Sigmoid colon (tissue), 6 donors: ENCODE measurements at regions not wholly inside any gene's neighbourhood (a gene's known extent, or its start where the extent isn't known, plus 50 kb on each side); places are given as distances from the start of the nearest gene placed in this dataset.

Experiments
- DNase-seq: peaks from one replicate; pipeline ENCODE4 v3.0.0-alpha.2; 2019
- H3K27ac ChIP-seq, 4 donors: fragments of 200-600 bp; sonication (generic); one replicate each; pipeline ENCODE4 v1.5.1; 2016 to 2019; ENCODE audit warnings: mild to moderate bottlenecking in 1 of 4
- H3K27me3 ChIP-seq, 3 donors: fragments of 200-600 bp; sonication (generic); one replicate each; pipeline ENCODE4 v1.5.1; 2019; ENCODE audit warnings: mild to moderate bottlenecking in 1 of 3
- H3K36me3 ChIP-seq, 4 donors: fragments of 200-600 bp; sonication (generic); one replicate each; pipeline ENCODE4 v1.5.1; 2016 to 2019
- H3K4me1 ChIP-seq, 4 donors: fragments of 200-600 bp; sonication (generic); one replicate each; pipeline ENCODE4 v1.5.1; 2017 to 2019
- H3K4me3 ChIP-seq, 4 donors: fragments of 200-600 bp; sonication (generic); one replicate each; pipeline ENCODE4 v1.5.1; 2017 to 2019; ENCODE audit warnings: mild to moderate bottlenecking in 2 of 4, moderate library complexity in 1 of 4
- H3K9me3 ChIP-seq, 4 donors: fragments of 200-600 bp in 3 of 4; sonication (generic) in 3 of 4; one replicate each; pipeline versions ENCODE4 v1.5.1 to v1.6.1; 2013 to 2019
- CTCF ChIP-seq, 4 experiments: fragments of 450-650 bp in 3 of 4; fragments of 200-600 bp in 1 of 4; IDR thresholded peaks; one replicate each; pipeline ENCODE4 v1.5.1; 2016 to 2019; ENCODE audit warnings: antibody characterized with exemption in 4 of 4, mild to moderate bottlenecking in 3 of 4, moderate library complexity in 2 of 4
- EP300 ChIP-seq, 4 donors: sonication (generic); formaldehyde crosslinking; IDR thresholded peaks; one replicate each; pipeline ENCODE4 v1.6.1; 2017; ENCODE audit warnings: antibody characterized with exemption in 4 of 4
- POLR2A ChIP-seq, 2 donors: fragments of 450-650 bp; IDR thresholded peaks; one replicate each; pipeline ENCODE4 v1.6.1; 2016; ENCODE audit warnings: antibody characterized with exemption in 2 of 2, mild to moderate bottlenecking in 2 of 2, moderate library complexity in 2 of 2
- POLR2AphosphoS5 ChIP-seq, 4 donors: sonication (generic); formaldehyde crosslinking; IDR thresholded peaks; one replicate each; pipeline ENCODE4 v1.6.1; 2017; ENCODE audit warnings: antibody characterized with exemption in 4 of 4
- WGBS, 2 donors: extraction: QIAGEN DNeasy Blood & Tissue Kit; methylation state at CpG; one replicate each; pipeline ENCODE4 v1.1.7; 2013; 5-methylcytosine and 5-hydroxymethylcytosine counted together
- intact Hi-C: fragments of 100-400 bp; cut with DNase I; formaldehyde crosslinking; loops from one replicate; pipeline ENCODE4 v1.15.1; 2023
- donor health status: healthy with polysubstance abuse.
- donor health status: healthy.

DNA sequence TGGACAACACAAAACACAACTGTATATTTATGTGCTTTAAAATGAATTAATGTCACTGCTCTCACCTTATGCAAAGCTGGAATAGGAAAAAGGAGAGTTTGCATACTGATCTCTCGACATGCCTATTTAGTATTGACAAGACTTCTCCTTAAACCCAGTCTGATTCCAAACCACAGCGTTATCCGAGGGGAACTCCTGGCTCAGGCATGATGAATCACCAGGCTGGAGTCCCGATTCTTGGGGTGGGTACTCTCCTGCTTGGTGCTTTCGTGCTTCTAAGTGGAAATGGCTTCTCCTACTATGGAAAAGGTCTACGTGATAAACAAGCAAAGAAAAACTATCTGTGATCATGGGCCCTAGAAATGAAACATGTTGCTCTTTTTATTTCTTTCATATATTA is 88.9 kb upstream of the SLC35G4 start:
- WGBS, 2 donors: 84 to 88% methylated on average over 6 of the region's 6 CpGs
- Histone ChIP-seq H3K36me3 (no peaks in the 10 kb centered on the region), H3K27me3 (no peaks in the 10 kb centered on the region), H3K4me3 (no peak overlapping the region), H3K9me3 (no peaks in the 10 kb centered on the region), H3K27ac (no peak overlapping the region), H3K4me1 (no peaks in the 10 kb centered on the region)
- no peak for TF ChIP-seq POLR2A (IDR thresholded peaks at IDR 0.05)
- no peak for TF ChIP-seq EP300 (IDR thresholded peaks at IDR 0.05)
- TF ChIP-seq POLR2AphosphoS5 (IDR thresholded peaks at IDR 0.05): no peak
- TF ChIP-seq CTCF (IDR thresholded peaks at IDR 0.05): no peak
- DNase-seq: no peak
- intact Hi-C loops: no loop called here

DNA sequence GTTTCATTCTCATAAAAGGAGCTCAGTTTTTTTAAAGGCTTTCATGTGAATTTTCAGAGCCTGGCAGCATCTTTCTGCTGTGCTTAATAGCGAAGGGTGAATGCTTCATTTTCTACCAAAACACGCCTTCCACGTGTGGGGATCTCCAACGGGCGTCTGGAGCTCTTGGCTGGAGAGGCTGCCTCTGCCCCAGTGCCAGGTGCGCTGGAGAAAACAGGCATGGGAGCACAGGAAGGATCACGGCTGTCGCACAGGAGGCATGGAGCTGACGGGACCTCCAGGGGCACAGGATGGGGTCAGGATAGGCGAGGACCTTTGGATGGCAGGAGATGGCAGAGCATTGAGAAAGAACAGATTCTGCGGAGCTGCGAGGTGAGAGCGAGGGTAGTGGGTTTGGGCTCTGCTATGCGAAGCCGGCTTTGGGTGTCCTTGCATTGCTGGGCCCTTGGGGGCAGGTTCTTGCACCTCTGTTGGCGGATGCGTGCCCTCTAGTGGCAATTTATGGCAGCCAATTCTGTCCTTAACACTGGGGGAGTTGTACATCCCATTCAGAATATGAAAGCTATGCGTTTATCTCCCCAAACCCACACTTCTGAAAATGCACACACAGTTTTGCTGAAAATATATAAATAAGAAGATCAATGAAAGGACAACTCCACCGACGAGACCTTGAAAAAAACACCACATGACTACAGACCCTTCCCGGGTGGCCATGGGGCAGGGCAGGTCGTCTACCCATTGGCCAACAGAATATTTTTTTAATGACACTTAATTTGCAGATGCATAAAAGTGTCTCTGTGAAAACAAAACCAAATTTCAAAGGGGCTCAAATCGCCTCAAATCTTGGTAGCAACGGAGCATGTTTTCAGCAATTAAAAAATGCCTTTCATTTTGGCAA is 90.4 kb upstream of the SLC35G4 start:
- no peaks in the 10 kb centered on the region for H3K9me3 ChIP-seq
- H3K27ac ChIP-seq: no peak overlapping the region
- DNase-seq: no peak
- intact Hi-C loops: no loop called here
- no peak for TF ChIP-seq POLR2A (IDR thresholded peaks at IDR 0.05)
- peak in 1 of 4 experiments; percentile 27 for TF ChIP-seq CTCF (IDR thresholded peaks at IDR 0.05)
- no peak overlapping the region for H3K4me3 ChIP-seq
- no peaks in the 10 kb centered on the region for H3K36me3 ChIP-seq
- WGBS, 2 donors: 54 to 60% methylated on average over 24 of the region's 24 CpGs
- no peaks in the 10 kb centered on the region for H3K4me1 ChIP-seq
- H3K27me3 ChIP-seq: no peaks in the 10 kb centered on the region

DNA sequence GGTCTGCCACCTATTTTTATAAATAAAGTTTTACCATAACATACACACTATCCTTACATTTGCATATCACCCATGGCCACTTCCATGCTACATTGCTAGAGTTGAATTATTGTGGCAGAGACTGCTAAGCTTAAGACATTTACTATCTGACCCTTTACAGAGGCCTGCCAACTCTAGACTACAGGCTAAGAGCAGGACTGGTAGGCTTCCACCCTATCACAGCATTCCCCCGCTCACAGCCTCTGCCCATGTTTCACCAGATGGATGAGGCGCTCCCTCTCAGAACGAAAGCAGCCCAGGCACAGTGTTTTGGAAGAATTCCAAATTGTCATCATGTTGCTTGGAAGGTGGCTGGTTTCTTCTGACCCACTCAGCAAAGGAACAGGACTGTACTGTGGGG is 91.7 kb upstream of the SLC35G4 start:
- intact Hi-C loops: no loop called here
- no peaks in the 10 kb centered on the region for H3K9me3 ChIP-seq
- H3K27me3 ChIP-seq: no peaks in the 10 kb centered on the region
- H3K4me3 ChIP-seq: no peak overlapping the region
- 73 to 86% methylated on average over 3 of the region's 3 CpGs for WGBS, 2 donors
- no peak overlapping the region for H3K27ac ChIP-seq
- no peak for TF ChIP-seq CTCF (IDR thresholded peaks at IDR 0.05)
- no peak for TF ChIP-seq POLR2A (IDR thresholded peaks at IDR 0.05)
- no peak for TF ChIP-seq POLR2AphosphoS5 (IDR thresholded peaks at IDR 0.05)
- TF ChIP-seq EP300 (IDR thresholded peaks at IDR 0.05): no peak
- no peak for DNase-seq
- H3K4me1 ChIP-seq: no peaks in the 10 kb centered on the region
- H3K36me3 ChIP-seq: no peaks in the 10 kb centered on the region

- no peak for DNase-seq
- H3K9me3 ChIP-seq: no peaks in the 10 kb centered on the region
- no peak overlapping the region for H3K27ac ChIP-seq
- WGBS, 2 donors: 79 to 88% methylated on average over 14 of the region's 14 CpGs
- H3K4me1 ChIP-seq: no peaks in the 10 kb centered on the region
- TF ChIP-seq POLR2A (IDR thresholded peaks at IDR 0.05) (no peak), CTCF (IDR thresholded peaks at IDR 0.05) (no peak), POLR2AphosphoS5 (IDR thresholded peaks at IDR 0.05) (no peak), EP300 (IDR thresholded peaks at IDR 0.05) (no peak)
- H3K36me3 ChIP-seq: no peaks in the 10 kb centered on the region
- no peak overlapping the region for H3K4me3 ChIP-seq
- no peaks in the 10 kb centered on the region for H3K27me3 ChIP-seq
- intact Hi-C loops: no loop called here
Measured at GRCh38 chr18:11516751-11517503, 92.5 kb upstream of the SLC35G4 start.
